Neural cell (in vitro differentiated cells): ENCODE measurements at regions not wholly inside any gene's neighbourhood (a gene's known extent, or its start where the extent isn't known, plus 50 kb on each side); places are given as distances from the start of the nearest gene placed in this dataset.

Source experiments
- H2AFZ ChIP-seq: fragments of 200-600, 300-800 bp; sonication (generic), shearing (Covaris generic); 2 replicates; pipeline ENCODE4 v1.6.0; 2014; ENCODE audit warnings: low read depth, mild to moderate bottlenecking, antibody characterized with exemption, low read length, moderate library complexity
- H3F3A ChIP-seq: fragments of 200-600 bp; shearing (Covaris generic); 2 replicates; pipeline ENCODE4 v1.6.1; 2016; ENCODE audit warnings: mild to moderate bottlenecking, moderate library complexity, mixed read lengths, antibody characterized with exemption, low read length; ENCODE audit not compliant: insufficient read depth, poor library complexity, severe bottlenecking
- H3K27ac ChIP-seq: fragments of 200-600, 300-800 bp; sonication (generic), shearing (Covaris generic); 2 replicates; pipeline ENCODE4 v1.5.1; 2014; ENCODE audit warnings: mild to moderate bottlenecking, low read length, moderate library complexity
- H3K27me3 ChIP-seq: fragments of 300-800, 200-600 bp; sonication (generic), shearing (Covaris generic); 2 replicates; pipeline ENCODE4 v1.6.0; 2014; ENCODE audit warnings: mild to moderate bottlenecking, low read depth, low read length, moderate library complexity; ENCODE audit not compliant: insufficient read depth
- H3K36me3 ChIP-seq: fragments of 300-800, 200-600 bp; sonication (generic), shearing (Covaris generic); 2 replicates; pipeline ENCODE4 v1.5.1; 2014; ENCODE audit warnings: mild to moderate bottlenecking, antibody characterized with exemption, low read length, moderate library complexity; ENCODE audit not compliant: insufficient read depth
- H3K4me2 ChIP-seq: fragments of 300-800, 200-600 bp; sonication (generic), shearing (Covaris generic); 2 replicates; pipeline ENCODE4 v1.6.0; 2014; ENCODE audit warnings: mild to moderate bottlenecking, low read length
- H3K4me3 ChIP-seq: fragments of 300-800, 200-600 bp; sonication (generic), shearing (Covaris generic); 2 replicates; pipeline ENCODE4 v1.5.1; 2014; ENCODE audit warnings: mild to moderate bottlenecking, low read length, moderate library complexity
- H3K79me2 ChIP-seq: fragments of 200-600 bp; shearing (Covaris generic); replicated peaks from 2 replicates; pipeline ENCODE4 v1.6.0; 2014; ENCODE audit warnings: mild to moderate bottlenecking, low read length, moderate library complexity; ENCODE audit not compliant: insufficient read depth
- H3K9ac ChIP-seq: fragments of 300-800, 200-600 bp; sonication (generic), shearing (Covaris generic); 2 replicates; pipeline ENCODE4 v1.6.1; 2016; ENCODE audit warnings: mild to moderate bottlenecking, low read length, mixed read lengths
- H3K9me2 ChIP-seq: fragments of 200-600 bp; shearing (Covaris generic); 2 replicates; pipeline ENCODE4 v1.6.1; 2016; ENCODE audit warnings: mild to moderate bottlenecking, low read length, mixed read lengths; ENCODE audit not compliant: insufficient read depth
- H3K9me3 ChIP-seq: fragments of 200-600, 300-800 bp; sonication (generic), shearing (Covaris generic); 2 replicates; pipeline ENCODE4 v1.6.1; 2016; ENCODE audit warnings: mild to moderate bottlenecking, mixed run types, low read length, moderate library complexity, mixed read lengths
- H4K20me1 ChIP-seq: fragments of 200-600 bp; shearing (Covaris generic); 2 replicates; pipeline ENCODE4 v1.6.1; 2016; ENCODE audit warnings: mild to moderate bottlenecking, mixed run types; ENCODE audit not compliant: insufficient read depth
- EP300 ChIP-seq: fragments of 450-650 bp; conservative IDR thresholded peaks from 2 replicates; pipeline ENCODE4 v1.6.1; 2014; ENCODE audit warnings: antibody characterized with exemption, mild to moderate bottlenecking, moderate library complexity; ENCODE audit not compliant: poor library complexity, severe bottlenecking
- EZH2 ChIP-seq: fragments of 200-600, 300-800 bp; shearing (Covaris generic), sonication (generic); IDR thresholded peaks from 2 replicates; pipeline ENCODE4 v1.6.1; 2014; ENCODE audit warnings: antibody characterized with exemption, low read length, borderline replicate concordance, mild to moderate bottlenecking; ENCODE audit not compliant: insufficient read depth, poor library complexity, severe bottlenecking
- MXI1 ChIP-seq: fragments of 450-650 bp; conservative IDR thresholded peaks from 2 replicates; pipeline ENCODE4 v1.6.1; 2014; ENCODE audit warnings: antibody characterized with exemption, mild to moderate bottlenecking; ENCODE audit not compliant: poor library complexity, severe bottlenecking
- POLR2AphosphoS5 ChIP-seq: IDR thresholded peaks from 2 replicates; pipeline ENCODE4 v1.6.1; 2012
- RAD21 ChIP-seq: fragments of 450-650 bp; conservative IDR thresholded peaks from 2 replicates; pipeline ENCODE4 v1.6.1; 2014; ENCODE audit warnings: antibody characterized with exemption, mild to moderate bottlenecking, moderate library complexity
- SMC3 ChIP-seq: fragments of 450-650 bp; conservative IDR thresholded peaks from 2 replicates; pipeline ENCODE4 v1.6.1; 2014; ENCODE audit warnings: antibody characterized with exemption, mild to moderate bottlenecking, moderate library complexity; ENCODE audit not compliant: poor library complexity
- TAF1 ChIP-seq: IDR thresholded peaks from 2 replicates; pipeline ENCODE4 v1.6.1; 2012; ENCODE audit warnings: low read depth
- TF ChIP-seq, protein P1 (sequence below): fragments of 450-650 bp; IDR thresholded peaks from 2 replicates; pipeline ENCODE4 v1.5.1; 2014; ENCODE audit warnings: antibody characterized with exemption, mild to moderate bottlenecking, moderate library complexity; ENCODE audit not compliant: poor library complexity, severe bottlenecking
- TF ChIP-seq, protein P2 (sequence below): IDR thresholded peaks from 2 replicates; pipeline ENCODE4 v1.6.1; 2012; ENCODE audit warnings: borderline replicate concordance

DNA sequence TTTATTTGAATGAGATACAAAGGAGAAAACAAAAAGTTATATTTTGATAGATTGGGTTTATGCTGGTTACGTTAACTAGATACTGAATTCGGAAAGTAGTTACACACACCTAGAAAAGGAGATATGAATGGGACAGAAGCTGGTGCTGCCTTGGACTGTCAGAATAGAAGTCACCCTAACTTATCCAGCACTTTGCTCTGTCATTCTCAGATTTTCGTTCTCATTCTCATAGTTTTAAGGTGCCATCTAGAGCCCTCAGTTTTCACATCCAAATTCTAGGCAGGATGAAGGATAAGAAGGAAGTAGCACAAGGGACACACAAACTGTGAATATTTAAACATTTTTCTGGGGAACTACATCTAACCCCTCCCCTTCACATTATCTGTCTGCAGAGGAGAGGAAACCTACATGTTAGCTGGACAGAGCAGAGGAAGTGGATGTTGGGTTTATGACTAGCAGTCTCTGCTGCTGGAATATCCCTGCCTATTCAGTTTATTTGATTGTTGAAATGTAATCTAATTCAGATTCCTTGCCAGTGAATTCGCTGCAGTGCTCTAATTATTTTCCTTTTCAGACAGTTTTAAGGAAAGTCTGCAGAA, 521.9 kb downstream of the FAT4 start:
- Histone ChIP-seq H3K4me3 (no peak overlapping the region), H3K9ac (no peak overlapping the region), H3K79me2 (no peaks in the 10 kb centered on the region), H3K9me3 (no peaks in the 10 kb centered on the region), H3F3A (no peaks in the 10 kb centered on the region), H3K36me3 (no peaks in the 10 kb centered on the region), H4K20me1 (no peaks in the 10 kb centered on the region), H3K4me2 (no peak overlapping the region), H2AFZ (no peak overlapping the region), H3K27ac (no peak overlapping the region), H3K9me2 (no peaks in the 10 kb centered on the region), H3K27me3 (no peaks in the 10 kb centered on the region)
- TF ChIP-seq TAF1 (no peak), EZH2 (no peak), EP300 (no peak), MXI1 (no peak)
- TF ChIP-seq, protein P1, sequence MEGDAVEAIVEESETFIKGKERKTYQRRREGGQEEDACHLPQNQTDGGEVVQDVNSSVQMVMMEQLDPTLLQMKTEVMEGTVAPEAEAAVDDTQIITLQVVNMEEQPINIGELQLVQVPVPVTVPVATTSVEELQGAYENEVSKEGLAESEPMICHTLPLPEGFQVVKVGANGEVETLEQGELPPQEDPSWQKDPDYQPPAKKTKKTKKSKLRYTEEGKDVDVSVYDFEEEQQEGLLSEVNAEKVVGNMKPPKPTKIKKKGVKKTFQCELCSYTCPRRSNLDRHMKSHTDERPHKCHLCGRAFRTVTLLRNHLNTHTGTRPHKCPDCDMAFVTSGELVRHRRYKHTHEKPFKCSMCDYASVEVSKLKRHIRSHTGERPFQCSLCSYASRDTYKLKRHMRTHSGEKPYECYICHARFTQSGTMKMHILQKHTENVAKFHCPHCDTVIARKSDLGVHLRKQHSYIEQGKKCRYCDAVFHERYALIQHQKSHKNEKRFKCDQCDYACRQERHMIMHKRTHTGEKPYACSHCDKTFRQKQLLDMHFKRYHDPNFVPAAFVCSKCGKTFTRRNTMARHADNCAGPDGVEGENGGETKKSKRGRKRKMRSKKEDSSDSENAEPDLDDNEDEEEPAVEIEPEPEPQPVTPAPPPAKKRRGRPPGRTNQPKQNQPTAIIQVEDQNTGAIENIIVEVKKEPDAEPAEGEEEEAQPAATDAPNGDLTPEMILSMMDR: no peak

DNA sequence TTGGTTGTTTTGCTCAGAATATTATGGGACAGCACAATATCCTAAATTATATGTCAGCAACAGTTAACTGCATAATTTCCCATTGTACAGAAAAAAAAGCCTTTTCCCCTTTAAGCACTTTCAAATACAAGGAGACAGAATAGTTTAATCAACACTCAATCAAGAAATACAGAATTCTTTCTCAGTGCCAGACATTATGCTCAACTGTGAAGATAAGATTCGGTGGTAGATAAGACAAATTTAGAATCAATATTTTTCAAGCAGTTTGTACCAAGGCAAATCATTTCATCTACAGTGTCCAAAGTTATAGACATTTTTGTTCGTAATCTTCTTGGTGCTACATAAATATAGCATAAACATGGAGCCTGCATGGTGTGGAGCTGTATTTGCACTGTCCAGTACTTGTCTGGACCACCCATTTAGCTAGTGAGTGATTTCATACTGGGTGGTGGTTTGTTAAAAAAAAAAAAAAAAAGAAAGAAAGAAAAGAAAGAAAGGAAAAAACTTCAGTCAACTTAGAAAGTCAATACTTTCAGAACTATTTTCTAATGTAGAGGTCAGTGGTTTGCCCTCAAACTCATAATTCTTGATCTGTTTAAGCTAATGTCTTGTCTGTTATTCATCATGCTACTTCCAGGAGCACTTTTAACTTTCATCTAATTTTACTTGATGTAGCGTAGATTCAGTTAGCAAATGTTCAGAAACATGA, 522.9 kb downstream of the FAT4 start:
- no peaks in the 10 kb centered on the region for H4K20me1 ChIP-seq
- no peaks in the 10 kb centered on the region for H3K79me2 ChIP-seq
- no peak overlapping the region for H3K9ac ChIP-seq
- no peaks in the 10 kb centered on the region for H3K27me3 ChIP-seq
- no peaks in the 10 kb centered on the region for H3K9me2 ChIP-seq
- H2AFZ ChIP-seq: no peak overlapping the region
- H3K4me2 ChIP-seq: no peak overlapping the region
- TF ChIP-seq POLR2AphosphoS5 (no peak), RAD21 (no peak), TAF1 (no peak), EZH2 (no peak), SMC3 (no peak), EP300 (no peak), MXI1 (no peak)
- TF ChIP-seq, protein P1: no peak
- TF ChIP-seq, protein P2, sequence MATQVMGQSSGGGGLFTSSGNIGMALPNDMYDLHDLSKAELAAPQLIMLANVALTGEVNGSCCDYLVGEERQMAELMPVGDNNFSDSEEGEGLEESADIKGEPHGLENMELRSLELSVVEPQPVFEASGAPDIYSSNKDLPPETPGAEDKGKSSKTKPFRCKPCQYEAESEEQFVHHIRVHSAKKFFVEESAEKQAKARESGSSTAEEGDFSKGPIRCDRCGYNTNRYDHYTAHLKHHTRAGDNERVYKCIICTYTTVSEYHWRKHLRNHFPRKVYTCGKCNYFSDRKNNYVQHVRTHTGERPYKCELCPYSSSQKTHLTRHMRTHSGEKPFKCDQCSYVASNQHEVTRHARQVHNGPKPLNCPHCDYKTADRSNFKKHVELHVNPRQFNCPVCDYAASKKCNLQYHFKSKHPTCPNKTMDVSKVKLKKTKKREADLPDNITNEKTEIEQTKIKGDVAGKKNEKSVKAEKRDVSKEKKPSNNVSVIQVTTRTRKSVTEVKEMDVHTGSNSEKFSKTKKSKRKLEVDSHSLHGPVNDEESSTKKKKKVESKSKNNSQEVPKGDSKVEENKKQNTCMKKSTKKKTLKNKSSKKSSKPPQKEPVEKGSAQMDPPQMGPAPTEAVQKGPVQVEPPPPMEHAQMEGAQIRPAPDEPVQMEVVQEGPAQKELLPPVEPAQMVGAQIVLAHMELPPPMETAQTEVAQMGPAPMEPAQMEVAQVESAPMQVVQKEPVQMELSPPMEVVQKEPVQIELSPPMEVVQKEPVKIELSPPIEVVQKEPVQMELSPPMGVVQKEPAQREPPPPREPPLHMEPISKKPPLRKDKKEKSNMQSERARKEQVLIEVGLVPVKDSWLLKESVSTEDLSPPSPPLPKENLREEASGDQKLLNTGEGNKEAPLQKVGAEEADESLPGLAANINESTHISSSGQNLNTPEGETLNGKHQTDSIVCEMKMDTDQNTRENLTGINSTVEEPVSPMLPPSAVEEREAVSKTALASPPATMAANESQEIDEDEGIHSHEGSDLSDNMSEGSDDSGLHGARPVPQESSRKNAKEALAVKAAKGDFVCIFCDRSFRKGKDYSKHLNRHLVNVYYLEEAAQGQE: no peak
- no peaks in the 10 kb centered on the region for H3K9me3 ChIP-seq
- no peak overlapping the region for H3K27ac ChIP-seq
- H3F3A ChIP-seq: no peaks in the 10 kb centered on the region
- no peak overlapping the region for H3K4me3 ChIP-seq
- H3K36me3 ChIP-seq: no peaks in the 10 kb centered on the region
